ENCODE measurements at regions not wholly inside any gene's neighbourhood (a gene's known extent, or its start where the extent isn't known, plus 50 kb on each side); places are given as distances from the start of the nearest gene placed in this dataset.

GRCh38 chr4:4808086-4808485 is 51.4 kb upstream of the MSX1 start:
- no peak for DNase-seq (ENCODE audit: low read depth in 2 of 2)

- no peak for DNase-seq (ENCODE audit: low read depth in 2 of 2)
Observed at GRCh38 chr4:4805887-4806286, 53.6 kb upstream of the MSX1 start.

- DNase-seq (ENCODE audit: low read depth in 2 of 2), result no peak
Observed at GRCh38 chr4:4803912-4804296, 55.6 kb upstream of the MSX1 start.

GRCh38 chr4:4803216-4803911 is 56.1 kb upstream of the MSX1 start:
- DNase-seq (ENCODE audit: low read depth in 2 of 2), result no peak

GRCh38 chr4:4800646-4801408 is 58.6 kb upstream of the MSX1 start:
- DNase-seq (ENCODE audit: low read depth in 2 of 2), result no peak

GRCh38 chr4:4794421-4794820 is 65.0 kb upstream of the MSX1 start:
- no peak for DNase-seq (ENCODE audit: low read depth in 2 of 2)

GRCh38 chr4:4792466-4792865 is 67.0 kb upstream of the MSX1 start:
- no peak for DNase-seq (ENCODE audit: low read depth in 2 of 2)

- DNase-seq (ENCODE audit: low read depth in 2 of 2), result no peak
Observed at GRCh38 chr4:4791299-4792111, 68.0 kb upstream of the MSX1 start.

- DNase-seq (ENCODE audit: low read depth in 2 of 2), result no peak
Observed at GRCh38 chr4:4789462-4789861, 70.0 kb upstream of the MSX1 start.

- DNase-seq (ENCODE audit: low read depth in 2 of 2), result no peak
Observed at GRCh38 chr4:4788573-4788972, 70.9 kb upstream of the MSX1 start.

GRCh38 chr4:4787421-4787820 is 72.0 kb upstream of the MSX1 start:
- DNase-seq (ENCODE audit: low read depth in 2 of 2), result no peak

- DNase-seq (ENCODE audit: low read depth in 2 of 2), result no peak
Observed at GRCh38 chr4:4784379-4784778, 75.1 kb upstream of the MSX1 start.

- no peak for DNase-seq (ENCODE audit: low read depth in 2 of 2)
Observed at GRCh38 chr4:4783847-4784246, 75.6 kb upstream of the MSX1 start.

- DNase-seq (ENCODE audit: low read depth in 2 of 2), result no peak
Observed at GRCh38 chr4:4782969-4783368, 76.5 kb upstream of the MSX1 start.

- no peak for DNase-seq (ENCODE audit: low read depth in 2 of 2)
Observed at GRCh38 chr4:4781936-4782707, 77.3 kb upstream of the MSX1 start.

GRCh38 chr4:4780729-4781244 is 78.7 kb upstream of the MSX1 start:
- no peak for DNase-seq (ENCODE audit: low read depth in 2 of 2)

- no peak for DNase-seq (ENCODE audit: low read depth in 2 of 2)
Observed at GRCh38 chr4:4779486-4779885, 80.0 kb upstream of the MSX1 start.

GRCh38 chr4:4779054-4779453 is 80.4 kb upstream of the MSX1 start:
- no peak for DNase-seq (ENCODE audit: low read depth in 2 of 2)

- no peak for DNase-seq (ENCODE audit: low read depth in 2 of 2)
Observed at GRCh38 chr4:4778554-4778953, 80.9 kb upstream of the MSX1 start.

GRCh38 chr4:4776934-4777333 is 82.5 kb upstream of the MSX1 start:
- no peak for DNase-seq (ENCODE audit: low read depth in 2 of 2)

GRCh38 chr4:4776335-4776734 is 83.1 kb upstream of the MSX1 start:
- no peak for DNase-seq (ENCODE audit: low read depth in 2 of 2)
